Neural progenitor cell (in vitro differentiated cells): ENCODE measurements at regions not wholly inside any gene's neighbourhood (a gene's known extent, or its start where the extent isn't known, plus 50 kb on each side); places are given as distances from the start of the nearest gene placed in this dataset.

Experiments
- DNase-seq: peaks from one replicate; pipeline ENCODE4 v3.0.0-alpha.2; 2016; ENCODE audit warnings: low spot score
- H2AFZ ChIP-seq: fragments of 200-600 bp; sonication (generic); replicated peaks from 2 replicates; pipeline ENCODE4 v1.6.1; 2016; ENCODE audit warnings: antibody characterized with exemption
- H3F3A ChIP-seq: fragments of 200-600 bp; sonication (generic); 2 replicates; pipeline ENCODE4 v1.6.1; 2016; ENCODE audit warnings: antibody characterized with exemption, low read depth
- H3K27ac ChIP-seq: fragments of 200-600 bp; sonication (generic); 2 replicates; pipeline ENCODE4 v1.5.1; 2016; ENCODE audit warnings: mild to moderate bottlenecking
- H3K27me3 ChIP-seq: fragments of 200-600 bp; sonication (generic); 2 replicates; pipeline ENCODE4 v1.6.1; 2016; ENCODE audit warnings: mild to moderate bottlenecking, moderate library complexity
- H3K36me3 ChIP-seq: fragments of 200-600 bp; sonication (generic); 2 replicates; pipeline ENCODE4 v1.5.1; 2016
- H3K4me1 ChIP-seq: fragments of 200-600 bp; sonication (generic); 2 replicates; pipeline ENCODE4 v1.6.1; 2016; ENCODE audit warnings: mixed run types
- H3K4me2 ChIP-seq: fragments of 200-600 bp; sonication (generic); 2 replicates; pipeline ENCODE4 v1.6.1; 2016
- H3K4me3 ChIP-seq: fragments of 200-600 bp; sonication (generic); 2 replicates; pipeline ENCODE4 v1.5.1; 2016
- H3K79me2 ChIP-seq: fragments of 200-600 bp; sonication (generic); 2 replicates; pipeline ENCODE4 v1.6.1; 2016; ENCODE audit warnings: low read depth
- H3K9ac ChIP-seq: fragments of 200-600 bp; sonication (generic); 2 replicates; pipeline ENCODE4 v1.6.1; 2016
- H3K9me3 ChIP-seq: fragments of 200-600 bp; sonication (generic); 2 replicates; pipeline ENCODE4 v1.5.1; 2016; ENCODE audit warnings: low read depth
- H4K20me1 ChIP-seq: fragments of 200-600 bp; sonication (generic); 2 replicates; pipeline ENCODE4 v1.6.1; 2016; ENCODE audit warnings: low read depth
- H3K27ac Mint-ChIP-seq: 3 replicates; pipeline ENCODE4 v1.8.0; 2021; ENCODE audit warnings: mixed read lengths
- H3K27me3 Mint-ChIP-seq: 2 replicates; pipeline ENCODE4 v1.8.0; 2022; ENCODE audit warnings: low read depth, mild to moderate bottlenecking, inconsistent platforms, moderate library complexity, mixed read lengths; ENCODE audit not compliant: insufficient read depth
- H3K36me3 Mint-ChIP-seq: 3 replicates; pipeline ENCODE4 v1.8.0; 2021; ENCODE audit warnings: mixed read lengths
- H3K4me1 Mint-ChIP-seq: 3 replicates; pipeline ENCODE4 v1.8.0; 2021; ENCODE audit warnings: mixed read lengths
- H3K4me3 Mint-ChIP-seq: 3 replicates; pipeline ENCODE4 v1.8.0; 2021; ENCODE audit warnings: mild to moderate bottlenecking, moderate library complexity, mixed read lengths
- H3K9me3 Mint-ChIP-seq: 3 replicates; pipeline ENCODE4 v1.8.0; 2020; ENCODE audit warnings: mixed read lengths
- EZH2 ChIP-seq: fragments of 200-600 bp; sonication (generic); IDR thresholded peaks from 2 replicates; pipeline ENCODE4 v1.6.1; 2017; ENCODE audit warnings: antibody characterized with exemption, mild to moderate bottlenecking, moderate library complexity
- EZH2phosphoT487 ChIP-seq: fragments of 200-600 bp; sonication (generic); IDR thresholded peaks from 2 replicates; pipeline ENCODE4 v1.6.1; 2017; ENCODE audit warnings: antibody characterized with exemption
- TF ChIP-seq, protein P1 (sequence below): fragments of 200-600 bp; sonication (generic); IDR thresholded peaks from 2 replicates; pipeline ENCODE4 v1.5.1; 2017; ENCODE audit warnings: antibody characterized with exemption, mild to moderate bottlenecking

DNA sequence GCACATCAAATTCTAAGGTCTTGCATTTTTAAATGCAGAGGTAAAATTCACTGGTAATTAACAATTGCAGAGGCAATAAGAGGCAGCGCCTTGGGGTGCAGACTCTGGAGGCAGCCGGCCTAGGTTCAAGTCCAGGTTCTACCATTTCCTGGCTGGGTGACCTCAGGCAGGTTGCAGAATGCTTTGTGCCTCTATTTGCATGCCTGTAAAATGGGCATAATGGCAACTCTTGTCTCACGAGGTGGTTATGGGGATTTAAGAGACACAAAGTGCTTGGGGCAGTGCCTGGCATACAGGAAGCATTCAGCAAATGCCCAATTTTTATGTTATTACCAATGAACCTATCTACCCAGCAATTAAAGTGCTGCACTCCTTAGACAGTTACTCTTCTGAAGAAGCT, 180.0 kb upstream of the LHX5 start:
- Mint-ChIP-seq H3K9me3 (peaks cover 19% of the 10 kb centered on the region), H3K27me3 (peaks cover 21% of the 10 kb centered on the region), H3K4me1 (peaks cover 31% of the 10 kb centered on the region), H3K4me3 (no peak overlapping the region), H3K27ac (no peak overlapping the region), H3K36me3 (no peaks in the 10 kb centered on the region)
- no peak overlapping the region for H3K27ac ChIP-seq
- H2AFZ ChIP-seq, result no peak overlapping the region
- no peak for DNase-seq
- H3K9me3 ChIP-seq, result no peaks in the 10 kb centered on the region
- no peak overlapping the region for H3K4me3 ChIP-seq
- H3K4me2 ChIP-seq, result no peak overlapping the region
- TF ChIP-seq EZH2, result no peak
- peaks cover 5% of the 10 kb centered on the region for H3K4me1 ChIP-seq
- no peaks in the 10 kb centered on the region for H3K36me3 ChIP-seq
- H3K9ac ChIP-seq, result no peak overlapping the region
- H3F3A ChIP-seq, result peaks cover under 1% of the 10 kb centered on the region
- no peaks in the 10 kb centered on the region for H4K20me1 ChIP-seq
- no peaks in the 10 kb centered on the region for H3K79me2 ChIP-seq
- H3K27me3 ChIP-seq, result no peaks in the 10 kb centered on the region

DNA sequence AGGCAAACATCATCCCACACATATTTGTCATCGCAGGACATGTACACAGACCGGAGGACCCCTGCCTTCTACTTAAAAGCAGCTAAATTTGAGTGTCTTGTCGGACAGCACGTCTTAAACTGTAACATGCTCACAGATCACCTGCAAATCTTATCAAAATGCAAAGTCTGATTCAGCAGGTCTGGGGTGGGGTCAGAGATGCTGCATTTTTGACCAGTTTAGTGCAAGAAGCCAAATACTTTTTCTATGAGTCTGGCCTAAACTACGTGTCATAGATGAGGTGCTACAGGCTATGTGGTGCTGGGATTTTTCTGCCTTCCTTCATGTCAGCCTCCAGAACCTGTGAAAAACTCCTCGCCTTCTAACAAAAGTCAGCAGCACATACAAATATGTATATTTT, 178.8 kb upstream of the LHX5 start:
- H3K4me3 Mint-ChIP-seq, result no peak overlapping the region
- H3K27ac ChIP-seq, result no peak overlapping the region
- H3K4me1 ChIP-seq, result peaks cover 9% of the 10 kb centered on the region
- H3K27ac Mint-ChIP-seq, result no peak overlapping the region
- H3K9me3 ChIP-seq, result no peaks in the 10 kb centered on the region
- peaks cover 20% of the 10 kb centered on the region for H3K27me3 Mint-ChIP-seq
- H3K4me2 ChIP-seq, result no peak overlapping the region
- peaks cover 12% of the 10 kb centered on the region for H3K9me3 Mint-ChIP-seq
- H3K27me3 ChIP-seq, result no peaks in the 10 kb centered on the region
- peaks cover 12% of the 10 kb centered on the region for H3F3A ChIP-seq
- H2AFZ ChIP-seq, result no peak overlapping the region
- H3K79me2 ChIP-seq, result no peaks in the 10 kb centered on the region
- TF ChIP-seq EZH2 (no peak), EZH2phosphoT487 (no peak)
- TF ChIP-seq, protein P1, sequence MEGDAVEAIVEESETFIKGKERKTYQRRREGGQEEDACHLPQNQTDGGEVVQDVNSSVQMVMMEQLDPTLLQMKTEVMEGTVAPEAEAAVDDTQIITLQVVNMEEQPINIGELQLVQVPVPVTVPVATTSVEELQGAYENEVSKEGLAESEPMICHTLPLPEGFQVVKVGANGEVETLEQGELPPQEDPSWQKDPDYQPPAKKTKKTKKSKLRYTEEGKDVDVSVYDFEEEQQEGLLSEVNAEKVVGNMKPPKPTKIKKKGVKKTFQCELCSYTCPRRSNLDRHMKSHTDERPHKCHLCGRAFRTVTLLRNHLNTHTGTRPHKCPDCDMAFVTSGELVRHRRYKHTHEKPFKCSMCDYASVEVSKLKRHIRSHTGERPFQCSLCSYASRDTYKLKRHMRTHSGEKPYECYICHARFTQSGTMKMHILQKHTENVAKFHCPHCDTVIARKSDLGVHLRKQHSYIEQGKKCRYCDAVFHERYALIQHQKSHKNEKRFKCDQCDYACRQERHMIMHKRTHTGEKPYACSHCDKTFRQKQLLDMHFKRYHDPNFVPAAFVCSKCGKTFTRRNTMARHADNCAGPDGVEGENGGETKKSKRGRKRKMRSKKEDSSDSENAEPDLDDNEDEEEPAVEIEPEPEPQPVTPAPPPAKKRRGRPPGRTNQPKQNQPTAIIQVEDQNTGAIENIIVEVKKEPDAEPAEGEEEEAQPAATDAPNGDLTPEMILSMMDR, result no peak
- H3K4me1 Mint-ChIP-seq, result peaks cover 42% of the 10 kb centered on the region
- H4K20me1 ChIP-seq, result no peaks in the 10 kb centered on the region
- H3K36me3 Mint-ChIP-seq, result no peaks in the 10 kb centered on the region
- H3K36me3 ChIP-seq, result no peaks in the 10 kb centered on the region
- no peak overlapping the region for H3K4me3 ChIP-seq
- no peak overlapping the region for H3K9ac ChIP-seq
- no peak for DNase-seq

DNA sequence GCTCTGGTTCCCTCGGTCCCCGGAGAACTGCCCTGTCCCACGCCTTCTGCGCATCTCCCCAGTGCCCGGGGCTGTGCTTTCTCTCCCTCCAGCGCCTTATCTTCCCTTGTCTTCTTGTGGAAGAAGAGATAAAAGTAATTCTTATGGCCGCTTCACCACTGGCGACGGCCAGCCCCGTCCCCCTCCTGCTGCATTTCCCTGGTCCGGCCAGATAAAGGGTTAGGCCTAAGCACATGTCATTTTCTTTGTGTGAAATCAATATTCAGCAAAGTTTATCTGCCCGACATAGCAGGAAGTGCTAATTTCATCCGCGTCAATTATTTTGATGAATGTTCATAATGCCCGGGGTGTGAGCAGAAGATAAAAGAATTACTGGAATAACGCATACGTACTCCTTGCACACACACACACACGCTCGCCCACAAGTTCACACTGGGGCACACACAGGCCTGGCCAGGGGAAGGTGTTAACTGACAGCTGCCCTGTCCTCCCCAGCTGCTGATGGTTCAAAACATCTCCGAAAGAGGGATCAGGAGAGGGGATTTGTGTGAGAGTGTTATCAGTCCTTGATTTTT, 177.7 kb upstream of the LHX5 start:
- H3K27ac Mint-ChIP-seq, result no peak overlapping the region
- H3K4me1 Mint-ChIP-seq, result peaks cover 50% of the 10 kb centered on the region
- no peaks in the 10 kb centered on the region for H3K9me3 ChIP-seq
- H3K4me3 Mint-ChIP-seq, result no peak overlapping the region
- no peak overlapping the region for H2AFZ ChIP-seq
- TF ChIP-seq, protein P1, result no peak
- TF ChIP-seq EZH2phosphoT487 (no peak), EZH2 (no peak)
- no peak for DNase-seq
- no peak overlapping the region for H3K27ac ChIP-seq
- H3K27me3 Mint-ChIP-seq, result peaks cover 25% of the 10 kb centered on the region
- peaks cover 8% of the 10 kb centered on the region for H3K9me3 Mint-ChIP-seq
- no peaks in the 10 kb centered on the region for H3K27me3 ChIP-seq
- peaks cover 12% of the 10 kb centered on the region for H3K4me1 ChIP-seq
- no peaks in the 10 kb centered on the region for H4K20me1 ChIP-seq
- H3K4me2 ChIP-seq, result no peak overlapping the region
- no peaks in the 10 kb centered on the region for H3K36me3 Mint-ChIP-seq
- no peaks in the 10 kb centered on the region for H3K36me3 ChIP-seq
- no peaks in the 10 kb centered on the region for H3K79me2 ChIP-seq
- no peak overlapping the region for H3K4me3 ChIP-seq
- H3F3A ChIP-seq, result peaks cover 19% of the 10 kb centered on the region
- H3K9ac ChIP-seq, result no peak overlapping the region

DNA sequence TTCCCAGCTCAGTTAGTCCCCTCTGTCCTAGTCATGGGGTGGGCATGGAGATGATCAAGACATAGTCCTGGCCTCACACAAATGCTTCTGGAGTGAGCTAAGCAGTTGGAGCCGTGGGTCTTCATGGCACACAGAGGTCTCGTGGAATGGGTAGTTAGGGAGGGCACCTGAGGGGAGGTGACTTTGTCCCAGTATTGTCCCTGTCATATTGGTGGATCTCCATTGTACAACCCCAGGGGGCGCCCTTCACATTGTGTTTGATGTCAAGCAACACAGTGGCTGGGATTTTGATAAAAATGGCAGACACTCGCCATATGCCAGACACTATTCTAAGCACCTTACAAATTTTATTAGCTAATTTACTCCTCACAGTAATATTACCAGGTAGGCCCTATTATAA, 175.4 kb upstream of the LHX5 start:
- Mint-ChIP-seq H3K36me3 (no peaks in the 10 kb centered on the region), H3K4me3 (peak overlapping the region; percentile 18), H3K27ac (no peak overlapping the region), H3K4me1 (peaks cover 59% of the 10 kb centered on the region), H3K9me3 (no peaks in the 10 kb centered on the region), H3K27me3 (peaks cover 35% of the 10 kb centered on the region)
- Histone ChIP-seq H3K27me3 (no peaks in the 10 kb centered on the region), H3K4me2 (no peak overlapping the region), H3K27ac (no peak overlapping the region), H3K4me1 (peaks cover 17% of the 10 kb centered on the region), H3K79me2 (no peaks in the 10 kb centered on the region), H2AFZ (no peak overlapping the region), H4K20me1 (no peaks in the 10 kb centered on the region), H3K36me3 (no peaks in the 10 kb centered on the region), H3K9me3 (no peaks in the 10 kb centered on the region), H3K9ac (no peak overlapping the region), H3K4me3 (no peak overlapping the region), H3F3A (peaks cover 34% of the 10 kb centered on the region)
- no peak for TF ChIP-seq EZH2
- TF ChIP-seq, protein P1, result peak; percentile 57
- peak; percentile 53 for DNase-seq
